Mesendoderm (in vitro differentiated cells): ENCODE measurements at regions not wholly inside any gene's neighbourhood (a gene's known extent, or its start where the extent isn't known, plus 50 kb on each side); places are given as distances from the start of the nearest gene placed in this dataset.
A peak's percentile ranks its signal among the peaks of the same experiment; 100 is the strongest.

Experiments used
- DNase-seq: peaks from one replicate; pipeline ENCODE4 v3.0.0; 2013
- H2AK5ac ChIP-seq: 2 replicates; pipeline ENCODE4 v1.6.1; 2013; ENCODE audit warnings: low read length, inconsistent platforms
- H2BK120ac ChIP-seq: 2 replicates; pipeline ENCODE4 v1.6.1; 2013; ENCODE audit warnings: low read depth, mild to moderate bottlenecking, low read length, moderate library complexity, mixed read lengths
- H2BK15ac ChIP-seq: replicated peaks from 2 replicates; pipeline ENCODE4 v1.6.1; 2013; ENCODE audit warnings: low read depth, mild to moderate bottlenecking, moderate library complexity
- H2BK5ac ChIP-seq: 2 replicates; pipeline ENCODE4 v1.6.1; 2013; ENCODE audit warnings: low read length, inconsistent platforms
- H3K18ac ChIP-seq: 2 replicates; pipeline ENCODE4 v1.6.1; 2013; ENCODE audit warnings: mild to moderate bottlenecking, low read length, mixed read lengths
- H3K23ac ChIP-seq: one replicate; pipeline ENCODE4 v1.6.1; 2013; ENCODE audit warnings: low read length
- H3K27ac ChIP-seq: 2 replicates; pipeline ENCODE4 v1.5.1; 2013; ENCODE audit warnings: low read depth, mild to moderate bottlenecking, inconsistent platforms, low read length, moderate library complexity
- H3K27me3 ChIP-seq: 2 replicates; pipeline ENCODE4 v1.6.1; 2013; ENCODE audit warnings: low read length, control low read depth, mild to moderate bottlenecking, inconsistent platforms; ENCODE audit not compliant: insufficient read depth, poor library complexity
- H3K36me3 ChIP-seq: 2 replicates; pipeline ENCODE4 v1.6.1; 2013; ENCODE audit warnings: low read length, inconsistent platforms; ENCODE audit not compliant: control insufficient read depth, insufficient read depth
- H3K4ac ChIP-seq: one replicate; pipeline ENCODE4 v1.6.1; 2013; ENCODE audit warnings: low read depth, mild to moderate bottlenecking, low read length, moderate library complexity
- H3K4me1 ChIP-seq: 2 replicates; pipeline ENCODE4 v1.6.1; 2013; ENCODE audit warnings: low read depth, low read length, inconsistent platforms; ENCODE audit not compliant: control insufficient read depth
- H3K4me2 ChIP-seq: 2 replicates; pipeline ENCODE4 v1.6.1; 2013; ENCODE audit warnings: low read length
- H3K4me3 ChIP-seq: 2 replicates; pipeline ENCODE4 v1.5.1; 2013; ENCODE audit warnings: mild to moderate bottlenecking, low read length
- H3K56ac ChIP-seq: one replicate; pipeline ENCODE4 v1.6.1; 2013; ENCODE audit warnings: low read length
- H3K79me1 ChIP-seq: 2 replicates; pipeline ENCODE4 v1.6.1; 2013; ENCODE audit warnings: low read length, inconsistent platforms
- H3K79me2 ChIP-seq: 2 replicates; pipeline ENCODE4 v1.6.1; 2013; ENCODE audit warnings: mild to moderate bottlenecking, low read length; ENCODE audit not compliant: control insufficient read depth, insufficient read depth
- H3K9ac ChIP-seq: 2 replicates; pipeline ENCODE4 v1.6.1; 2013; ENCODE audit warnings: low read length, inconsistent platforms
- H4K5ac ChIP-seq: one replicate; pipeline ENCODE4 v1.6.1; 2013; ENCODE audit warnings: low read length
- H4K8ac ChIP-seq: one replicate; pipeline ENCODE4 v1.6.1; 2013; ENCODE audit warnings: low read depth, mild to moderate bottlenecking, control low read depth, low read length, moderate library complexity
- WGBS: extraction: QIAGEN DNeasy Blood & Tissue Kit; methylation state at CpG from one replicate; pipeline ENCODE4 v1.1.7; 2013; ENCODE audit warnings: low lambda C conversion rate, missing lambda C conversion rate; ENCODE audit not compliant: insufficient coverage; ENCODE audit errors: extremely low coverage; 5-methylcytosine and 5-hydroxymethylcytosine counted together

GRCh38 chr9:87140142-87140541 is 192.8 kb upstream of the GAS1 start:
- Histone ChIP-seq H2BK5ac (no peak overlapping the region), H3K79me1 (no peaks in the 10 kb centered on the region), H3K4me1 (peaks cover 7% of the 10 kb centered on the region), H3K4me3 (no peak overlapping the region), H3K27ac (no peak overlapping the region), H2AK5ac (no peak overlapping the region), H3K27me3 (no peaks in the 10 kb centered on the region), H3K23ac (no peak overlapping the region), H4K5ac (peak overlapping the region; percentile 34), H3K9ac (no peak overlapping the region), H3K36me3 (no peaks in the 10 kb centered on the region), H3K18ac (no peak overlapping the region), H3K79me2 (no peaks in the 10 kb centered on the region), H3K4me2 (no peak overlapping the region), H4K8ac (no peak overlapping the region), H3K56ac (no peak overlapping the region), H2BK15ac (no peak overlapping the region), H2BK120ac (no peak overlapping the region), H3K4ac (no peak overlapping the region)
- no peak for DNase-seq
- no CpG with 5 or more reads among the region's 4 CpGs for WGBS

DNA sequence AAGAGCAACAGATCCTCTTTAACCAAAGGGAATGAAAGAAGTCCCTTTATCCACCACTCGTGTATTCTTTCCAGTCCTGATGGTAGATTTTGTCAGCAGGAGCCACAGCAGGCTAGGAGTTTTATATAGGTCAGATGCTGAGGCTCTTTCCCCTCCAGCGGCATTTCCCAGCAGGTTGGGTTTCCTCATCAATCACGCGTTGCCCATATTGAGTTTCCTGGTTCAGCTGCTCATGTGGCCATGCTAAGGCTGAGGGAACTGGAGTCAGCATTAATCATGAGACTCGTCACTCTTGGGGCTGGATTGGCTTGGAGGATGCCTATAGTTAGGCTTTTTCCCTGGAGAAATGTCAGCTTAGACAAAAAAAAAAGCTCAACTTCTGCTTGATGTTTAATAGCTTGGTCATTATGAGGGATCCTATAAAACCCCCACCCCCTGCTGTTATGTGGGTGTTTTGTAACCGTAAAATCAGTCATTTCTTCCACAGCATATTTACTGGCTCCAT is 193.4 kb upstream of the GAS1 start:
- Histone ChIP-seq H4K8ac (no peak overlapping the region), H3K27me3 (no peaks in the 10 kb centered on the region), H3K27ac (no peak overlapping the region), H3K4ac (no peak overlapping the region), H2AK5ac (no peak overlapping the region), H3K56ac (no peak overlapping the region), H3K79me1 (no peaks in the 10 kb centered on the region), H3K9ac (no peak overlapping the region), H3K79me2 (no peaks in the 10 kb centered on the region), H2BK120ac (no peak overlapping the region), H2BK15ac (no peak overlapping the region), H3K4me1 (peaks cover 7% of the 10 kb centered on the region), H4K5ac (no peak overlapping the region), H3K4me2 (no peak overlapping the region), H3K4me3 (no peak overlapping the region), H3K36me3 (no peaks in the 10 kb centered on the region), H3K23ac (no peak overlapping the region), H2BK5ac (no peak overlapping the region), H3K18ac (no peak overlapping the region)
- no CpG with 5 or more reads among the region's 6 CpGs for WGBS
- DNase-seq, result no peak

DNA sequence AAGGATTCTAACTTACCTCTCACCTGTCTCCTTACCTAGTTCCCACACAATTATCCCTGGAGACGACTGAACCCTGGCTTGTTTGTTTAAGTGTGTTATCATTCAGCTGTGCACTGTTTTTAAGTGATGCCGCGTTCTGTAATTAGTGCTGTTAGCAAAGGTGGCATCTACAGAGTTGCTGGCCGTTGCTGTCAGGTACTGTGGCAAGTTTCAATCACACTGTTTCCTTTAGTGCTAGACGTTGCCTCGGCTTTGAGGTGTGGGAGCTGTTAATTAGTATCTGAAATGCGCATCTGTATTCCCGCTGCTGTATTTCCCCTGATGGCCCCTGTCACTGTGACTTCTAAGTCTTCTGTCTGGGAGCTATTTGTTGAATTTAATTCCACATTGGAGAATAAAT is 193.8 kb upstream of the GAS1 start:
- Histone ChIP-seq H4K8ac (no peak overlapping the region), H3K9ac (no peak overlapping the region), H3K18ac (no peak overlapping the region), H3K4ac (no peak overlapping the region), H3K79me2 (no peaks in the 10 kb centered on the region), H3K4me3 (no peak overlapping the region), H4K5ac (no peak overlapping the region), H3K56ac (no peak overlapping the region), H3K4me1 (peaks cover 7% of the 10 kb centered on the region), H2BK5ac (no peak overlapping the region), H2AK5ac (no peak overlapping the region), H3K4me2 (no peak overlapping the region), H3K36me3 (no peaks in the 10 kb centered on the region), H3K23ac (no peak overlapping the region), H2BK120ac (no peak overlapping the region), H3K27ac (no peak overlapping the region), H3K27me3 (no peaks in the 10 kb centered on the region), H3K79me1 (no peaks in the 10 kb centered on the region), H2BK15ac (no peak overlapping the region)
- no CpG with 5 or more reads among the region's 8 CpGs for WGBS
- peak; percentile 50 for DNase-seq

DNA sequence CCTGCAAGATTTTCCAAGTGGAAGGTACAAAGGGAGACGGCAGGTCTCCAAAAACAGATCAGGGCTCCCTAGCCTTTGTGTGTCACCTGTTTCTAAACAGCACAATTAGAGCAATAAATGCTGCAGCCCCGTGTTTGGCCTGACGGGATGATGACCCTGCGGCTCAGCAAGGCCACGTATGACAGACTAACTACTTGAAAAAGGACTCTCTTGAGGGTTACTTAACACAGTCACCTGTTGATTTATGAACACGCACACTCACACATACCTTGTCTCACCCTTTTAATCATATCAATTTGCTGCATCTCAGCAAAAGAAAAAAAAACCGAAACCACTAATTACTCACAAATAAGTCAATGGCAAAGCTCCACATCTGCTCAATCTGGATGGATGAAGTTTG is 199.6 kb upstream of the GAS1 start:
- Histone ChIP-seq H3K79me2 (no peaks in the 10 kb centered on the region), H3K23ac (no peak overlapping the region), H3K4me3 (no peak overlapping the region), H3K27me3 (no peaks in the 10 kb centered on the region), H3K36me3 (no peaks in the 10 kb centered on the region), H2BK15ac (no peak overlapping the region), H2AK5ac (no peak overlapping the region), H3K4me1 (peaks cover 5% of the 10 kb centered on the region), H4K5ac (no peak overlapping the region), H3K27ac (no peak overlapping the region), H3K18ac (no peak overlapping the region), H3K79me1 (no peaks in the 10 kb centered on the region), H2BK5ac (no peak overlapping the region), H3K9ac (no peak overlapping the region), H3K4ac (no peak overlapping the region), H3K4me2 (no peak overlapping the region), H2BK120ac (no peak overlapping the region), H3K56ac (no peak overlapping the region), H4K8ac (no peak overlapping the region)
- WGBS, result 100% methylated on average over 1 of the region's 7 CpGs
- DNase-seq, result no peak

DNA sequence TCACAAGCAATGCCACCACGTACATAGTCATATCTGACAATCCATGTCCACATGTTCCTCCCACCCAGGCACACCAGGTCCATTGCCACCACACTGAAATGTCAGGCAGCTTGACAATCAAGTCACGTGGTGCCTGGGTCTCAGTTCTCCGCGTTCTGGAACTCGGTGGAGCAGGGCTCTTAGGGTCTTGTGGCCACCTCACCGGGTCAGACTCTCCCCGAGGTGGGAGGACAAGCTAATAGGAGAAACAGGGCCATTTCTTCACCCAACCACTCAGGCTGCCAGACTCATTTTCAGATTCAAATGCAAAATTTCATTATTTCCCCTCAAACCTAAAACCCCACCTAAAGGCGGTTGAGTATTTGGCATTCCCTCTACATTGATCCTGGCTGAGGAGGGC is 200.5 kb upstream of the GAS1 start:
- no peak overlapping the region for H2AK5ac ChIP-seq
- H3K79me2 ChIP-seq, result no peaks in the 10 kb centered on the region
- H3K18ac ChIP-seq, result peak overlapping the region; percentile 30
- H2BK120ac ChIP-seq, result no peak overlapping the region
- no peaks in the 10 kb centered on the region for H3K79me1 ChIP-seq
- H2BK15ac ChIP-seq, result no peak overlapping the region
- H3K27me3 ChIP-seq, result no peaks in the 10 kb centered on the region
- H3K27ac ChIP-seq, result no peak overlapping the region
- no CpG with 5 or more reads among the region's 8 CpGs for WGBS
- no peak overlapping the region for H4K8ac ChIP-seq
- peak overlapping the region; percentile 81 for H3K56ac ChIP-seq
- H3K4me3 ChIP-seq, result no peak overlapping the region
- DNase-seq, result no peak
- peak overlapping the region; percentile 36 for H3K9ac ChIP-seq
- no peak overlapping the region for H2BK5ac ChIP-seq
- no peaks in the 10 kb centered on the region for H3K36me3 ChIP-seq
- H4K5ac ChIP-seq, result peak overlapping the region; percentile 89
- H3K4me2 ChIP-seq, result peak overlapping the region; percentile 13
- H3K4ac ChIP-seq, result peak overlapping the region; percentile 38
- H3K23ac ChIP-seq, result no peak overlapping the region
- H3K4me1 ChIP-seq, result peaks cover 5% of the 10 kb centered on the region
